Tibial nerve (tissue), 4 donors: ENCODE measurements at regions not wholly inside any gene's neighbourhood (a gene's known extent, or its start where the extent isn't known, plus 50 kb on each side); places are given as distances from the start of the nearest gene placed in this dataset.

Experiments used
- DNase-seq, 2 donors: peaks; one replicate each; pipeline ENCODE4 v3.0.0-alpha.2; 2019; ENCODE audit warnings: low spot score in 2 of 2
- H3K27ac ChIP-seq, 4 donors: fragments of 200-600 bp; sonication (generic) in 3 of 4; one replicate each; pipeline ENCODE4 v1.5.1; 2017 to 2019; ENCODE audit warnings: mild to moderate bottlenecking in 1 of 4
- H3K27me3 ChIP-seq, 2 donors: fragments of 200-600 bp; sonication (generic) in 1 of 2; one replicate each; pipeline versions ENCODE4 v1.5.1 to v1.6.0; 2017 to 2019
- H3K36me3 ChIP-seq, 3 donors: fragments of 200-600 bp; sonication (generic); one replicate each; pipeline ENCODE4 v1.5.1; 2018 to 2019
- H3K4me1 ChIP-seq, 4 donors: fragments of 200-600 bp; sonication (generic) in 3 of 4; one replicate each; pipeline ENCODE4 v1.5.1; 2017 to 2019
- H3K4me3 ChIP-seq, 4 donors: fragments of 200-600 bp; sonication (generic) in 3 of 4; one replicate each; pipeline ENCODE4 v1.5.1; 2017 to 2019; ENCODE audit warnings: mild to moderate bottlenecking in 1 of 4, moderate library complexity in 1 of 4
- H3K9me3 ChIP-seq, 4 donors: fragments of 200-600 bp; sonication (generic) in 3 of 4; one replicate each; pipeline ENCODE4 v1.5.1; 2017 to 2019
- CTCF ChIP-seq, 5 experiments: fragments of 200-600 bp in 3 of 5; fragments of 450-650 bp in 2 of 5; sonication (generic) in 3 of 5; IDR thresholded peaks; one replicate each; pipeline ENCODE4 v1.5.1; 2016 to 2019; ENCODE audit warnings: antibody characterized with exemption in 5 of 5, mild to moderate bottlenecking in 3 of 5, moderate library complexity in 2 of 5
- EP300 ChIP-seq, 2 donors: sonication (generic); formaldehyde crosslinking; IDR thresholded peaks; one replicate each; pipeline ENCODE4 v1.6.1; 2017; ENCODE audit warnings: antibody characterized with exemption in 2 of 2, mild to moderate bottlenecking in 1 of 2
- POLR2A ChIP-seq, 2 donors: fragments of 450-650 bp; IDR thresholded peaks; one replicate each; pipeline ENCODE4 v1.6.1; 2017; ENCODE audit warnings: antibody characterized with exemption in 2 of 2, mild to moderate bottlenecking in 2 of 2, moderate library complexity in 2 of 2
- WGBS, 2 donors: methylation state at CpG; one replicate each; pipeline ENCODE4 v1.1.5; 2018; 5-methylcytosine and 5-hydroxymethylcytosine counted together

DNA sequence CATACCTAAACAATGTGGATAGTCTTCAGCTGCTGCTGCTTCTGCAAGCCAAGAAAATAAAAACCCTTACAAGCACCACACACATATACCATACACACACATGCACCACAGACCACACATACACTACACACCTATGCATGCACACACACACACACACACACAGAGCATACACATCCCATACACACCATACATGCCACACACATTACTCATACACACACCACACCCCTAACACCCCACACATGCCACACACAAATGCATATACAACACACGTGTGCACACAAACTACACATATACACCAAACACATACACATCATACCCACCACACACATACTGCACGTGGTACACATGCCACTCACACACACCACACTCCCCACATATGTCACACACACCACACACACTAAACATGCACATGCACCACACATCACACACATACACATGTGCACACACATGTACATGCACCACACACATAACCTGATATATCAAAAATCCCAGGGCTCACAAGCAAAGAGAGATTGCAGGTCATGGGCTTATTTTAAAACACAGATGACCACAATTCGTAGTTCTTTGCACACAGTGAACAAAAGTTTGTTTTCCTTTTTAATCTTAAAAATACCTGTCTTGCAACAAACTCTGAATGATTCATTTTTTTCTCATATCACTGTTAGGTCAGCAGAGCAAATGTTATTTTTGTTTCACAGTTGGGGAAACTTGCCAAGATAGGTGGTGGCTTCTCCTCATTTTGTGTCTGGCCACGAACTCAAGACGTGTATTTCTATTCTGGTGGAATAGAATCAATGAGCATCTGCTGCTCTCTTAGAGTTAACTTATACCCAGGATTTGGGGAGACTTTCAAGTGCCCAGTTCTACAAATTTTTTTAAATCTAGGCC is 456.6 kb downstream of the FGF9 start:
- H3K27ac ChIP-seq = no peak overlapping the region
- H3K4me3 ChIP-seq = no peak overlapping the region
- H3K4me1 ChIP-seq = no peaks in the 10 kb centered on the region
- peaks cover 0 to 7% (median 0%) of the 10 kb centered on the region in 4 donors for H3K9me3 ChIP-seq
- no peak for DNase-seq
- TF ChIP-seq POLR2A (IDR thresholded peaks at IDR 0.05) = no peak
- no peak for TF ChIP-seq CTCF (IDR thresholded peaks at IDR 0.05)
- TF ChIP-seq EP300 (IDR thresholded peaks at IDR 0.05) = no peak
- 69 to 74% methylated on average over 5 of the region's 5 CpGs for WGBS, 2 donors
- no peaks in the 10 kb centered on the region for H3K27me3 ChIP-seq
- H3K36me3 ChIP-seq = no peaks in the 10 kb centered on the region

DNA sequence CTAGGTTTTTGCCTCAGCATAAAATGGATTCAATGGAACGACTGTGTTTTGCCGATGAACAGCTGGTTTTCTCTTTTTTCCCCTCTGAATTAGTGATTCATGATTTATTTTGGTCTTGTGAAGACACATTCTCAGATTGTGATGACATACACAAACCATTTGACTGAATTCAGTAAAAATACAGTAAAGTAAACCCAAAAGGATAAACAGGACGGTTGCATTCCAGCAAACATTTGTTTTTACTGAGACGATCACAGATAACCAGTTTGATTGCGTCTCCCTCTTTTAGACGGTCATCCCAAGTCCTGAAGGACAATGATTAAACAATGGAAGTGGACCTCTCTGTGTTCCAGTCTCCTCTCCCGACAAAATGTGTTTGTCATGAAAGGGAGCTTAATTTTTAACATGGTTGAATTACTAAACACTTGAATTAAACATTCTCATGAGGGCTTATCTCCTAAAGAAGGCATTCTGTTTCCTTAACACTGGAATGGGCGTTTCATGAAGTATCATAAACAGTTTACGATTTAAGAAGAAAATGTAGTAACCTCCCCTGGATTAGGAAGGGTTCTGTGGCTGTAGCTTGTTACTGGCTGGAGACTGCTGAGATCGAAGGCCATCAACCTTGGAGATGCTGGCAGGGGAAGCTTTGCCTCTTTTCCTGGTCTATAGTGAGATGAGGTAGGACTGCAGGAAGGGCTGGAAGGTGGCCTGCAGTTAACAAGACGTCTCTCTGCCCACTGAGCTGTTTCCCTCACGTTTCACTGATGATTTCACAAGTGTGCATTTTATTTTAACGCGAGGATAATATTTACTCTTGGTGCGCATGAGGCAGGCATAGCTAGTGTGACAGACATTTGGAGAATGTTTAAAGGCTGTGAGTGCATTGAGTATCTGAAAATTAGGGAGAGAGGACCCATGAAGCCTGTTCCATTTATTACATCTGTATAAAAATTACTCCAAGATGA is 457.9 kb downstream of the FGF9 start:
- DNase-seq = no peak
- H3K27me3 ChIP-seq = no peaks in the 10 kb centered on the region
- WGBS, 2 donors = 69 to 71% methylated on average over 15 of the region's 15 CpGs
- H3K36me3 ChIP-seq = no peaks in the 10 kb centered on the region
- no peak overlapping the region for H3K27ac ChIP-seq
- H3K9me3 ChIP-seq = peaks cover 0 to 7% (median 0%) of the 10 kb centered on the region in 4 donors
- TF ChIP-seq EP300 (IDR thresholded peaks at IDR 0.05) (no peak), POLR2A (IDR thresholded peaks at IDR 0.05) (no peak), CTCF (IDR thresholded peaks at IDR 0.05) (no peak)
- no peak overlapping the region for H3K4me3 ChIP-seq
- H3K4me1 ChIP-seq = no peaks in the 10 kb centered on the region

- TF ChIP-seq EP300 (IDR thresholded peaks at IDR 0.05) (no peak), CTCF (IDR thresholded peaks at IDR 0.05) (no peak), POLR2A (IDR thresholded peaks at IDR 0.05) (no peak)
- WGBS, 2 donors = 85 to 91% methylated on average over 1 of the region's 1 CpG
- no peaks in the 10 kb centered on the region for H3K4me1 ChIP-seq
Observed at GRCh38 chr13:22130254-22130653, 459.4 kb downstream of the FGF9 start.

GRCh38 chr13:22134261-22134660 is 463.4 kb downstream of the FGF9 start:
- TF ChIP-seq POLR2A (IDR thresholded peaks at IDR 0.05) (no peak), CTCF (IDR thresholded peaks at IDR 0.05) (no peak), EP300 (IDR thresholded peaks at IDR 0.05) (no peak)
- WGBS, 2 donors = 86 to 90% methylated on average over 4 of the region's 4 CpGs
- no peak for DNase-seq
- Histone ChIP-seq H3K4me3 (no peak overlapping the region), H3K4me1 (no peaks in the 10 kb centered on the region), H3K27me3 (no peaks in the 10 kb centered on the region), H3K36me3 (no peaks in the 10 kb centered on the region), H3K27ac (no peak overlapping the region), H3K9me3 (peaks cover 0 to 3% (median 0%) of the 10 kb centered on the region in 4 donors)

More at GRCh38 chr13:22130254-22130653, 459.4 kb downstream of the FGF9 start:
- no peak for DNase-seq
- H3K9me3 ChIP-seq = peaks cover 0 to 7% (median 0%) of the 10 kb centered on the region in 4 donors
- H3K4me3 ChIP-seq = no peak overlapping the region
- H3K36me3 ChIP-seq = no peaks in the 10 kb centered on the region
- H3K27ac ChIP-seq = no peak overlapping the region
- no peaks in the 10 kb centered on the region for H3K27me3 ChIP-seq
